ENCODE measurements at regions not wholly inside any gene's neighbourhood (a gene's known extent, or its start where the extent isn't known, plus 50 kb on each side); places are given as distances from the start of the nearest gene placed in this dataset.
"Not testable (repeated sequence)": the region's sequence is repeated elsewhere in the genome, so short reads cannot be mapped to it uniquely, and the experiment has no call there.

DNA sequence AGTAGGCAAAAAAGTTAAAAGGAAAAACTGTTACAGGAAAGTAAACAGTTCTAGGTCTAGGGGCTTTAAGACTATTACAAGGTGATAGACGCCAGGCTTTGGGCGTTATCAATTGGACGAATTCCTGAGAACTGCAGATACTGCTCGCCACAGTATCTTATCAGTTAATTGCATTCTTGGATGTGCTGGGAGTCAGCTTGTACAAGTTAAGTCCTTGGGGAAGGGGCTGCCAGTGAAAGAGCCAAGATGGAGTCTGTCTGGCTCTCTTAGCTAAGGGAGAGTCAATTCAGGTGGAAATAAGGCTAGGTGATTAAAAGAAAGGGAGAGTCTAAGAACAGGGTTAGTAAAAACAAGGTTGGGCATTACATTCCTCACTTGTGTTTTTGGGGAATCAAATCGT lies 90.3 kb upstream of the FAM90A1 start:
- H3K9ac ChIP-seq (ENCODE audit: insufficient read depth in 1 of 2, low read depth in 2 of 2, low read length in 2 of 2); intact Hi-C loops (cut with micrococcal nuclease); H3K4me2 ChIP-seq (ENCODE audit: insufficient read depth, low read length); H4K20me1 ChIP-seq (replicated peaks; ENCODE audit: control insufficient read depth, insufficient read depth, low read length); in situ Hi-C loops (cut with MboI); CTCF ChIA-PET (ENCODE audit: low intra/inter-chr PET ratio); BruUV-seq (replicated peaks); H3K9me1 ChIP-seq (ENCODE audit: control insufficient read depth, insufficient read depth, low read length); POLR2A ChIA-PET; FAIRE-seq; H3K36me3 ChIP-seq (ENCODE audit: control insufficient read depth, insufficient read depth, low read length); H3K27me3 ChIP-seq (ENCODE audit: control insufficient read depth in 2 of 2, insufficient read depth in 2 of 2, low read length in 2 of 2); ATAC-seq; H2AFZ ChIP-seq (ENCODE audit: low read depth, low read length); H3K79me2 ChIP-seq (ENCODE audit: control insufficient read depth, insufficient read depth, low read length); H3K4me3 ChIP-seq; H3K27ac ChIP-seq (ENCODE audit: extremely low read depth, low read depth, low read length); H3K4me1 ChIP-seq (replicated peaks in 1 of 2; ENCODE audit: control insufficient read depth in 2 of 2, insufficient read depth in 2 of 2, low read length in 2 of 2); H3K9me3 ChIP-seq (replicated peaks; ENCODE audit: control insufficient read depth, insufficient read depth, low read depth, low read length); TF ChIP-seq NR4A1 (CRISPR knock-in tag; IDR thresholded peaks at IDR 0.05): not testable (repeated sequence)
- DNase-seq (ENCODE audit: extremely low read depth in 1 of 4, low spot score in 3 of 4), result peak in 1 of 4 experiments; percentile 33
- WGBS (ENCODE audit: insufficient coverage, low coverage, missing lambda C conversion rate), result 4% methylated on average over 4 of the region's 5 CpGs
- TF ChIP-seq, protein P1, sequence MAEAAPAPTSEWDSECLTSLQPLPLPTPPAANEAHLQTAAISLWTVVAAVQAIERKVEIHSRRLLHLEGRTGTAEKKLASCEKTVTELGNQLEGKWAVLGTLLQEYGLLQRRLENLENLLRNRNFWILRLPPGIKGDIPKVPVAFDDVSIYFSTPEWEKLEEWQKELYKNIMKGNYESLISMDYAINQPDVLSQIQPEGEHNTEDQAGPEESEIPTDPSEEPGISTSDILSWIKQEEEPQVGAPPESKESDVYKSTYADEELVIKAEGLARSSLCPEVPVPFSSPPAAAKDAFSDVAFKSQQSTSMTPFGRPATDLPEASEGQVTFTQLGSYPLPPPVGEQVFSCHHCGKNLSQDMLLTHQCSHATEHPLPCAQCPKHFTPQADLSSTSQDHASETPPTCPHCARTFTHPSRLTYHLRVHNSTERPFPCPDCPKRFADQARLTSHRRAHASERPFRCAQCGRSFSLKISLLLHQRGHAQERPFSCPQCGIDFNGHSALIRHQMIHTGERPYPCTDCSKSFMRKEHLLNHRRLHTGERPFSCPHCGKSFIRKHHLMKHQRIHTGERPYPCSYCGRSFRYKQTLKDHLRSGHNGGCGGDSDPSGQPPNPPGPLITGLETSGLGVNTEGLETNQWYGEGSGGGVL (CRISPR knock-in tag; IDR thresholded peaks at IDR 0.05), result peak; percentile 21; the same call in 1 of the 2 replicates
- TF ChIP-seq, protein P2, sequence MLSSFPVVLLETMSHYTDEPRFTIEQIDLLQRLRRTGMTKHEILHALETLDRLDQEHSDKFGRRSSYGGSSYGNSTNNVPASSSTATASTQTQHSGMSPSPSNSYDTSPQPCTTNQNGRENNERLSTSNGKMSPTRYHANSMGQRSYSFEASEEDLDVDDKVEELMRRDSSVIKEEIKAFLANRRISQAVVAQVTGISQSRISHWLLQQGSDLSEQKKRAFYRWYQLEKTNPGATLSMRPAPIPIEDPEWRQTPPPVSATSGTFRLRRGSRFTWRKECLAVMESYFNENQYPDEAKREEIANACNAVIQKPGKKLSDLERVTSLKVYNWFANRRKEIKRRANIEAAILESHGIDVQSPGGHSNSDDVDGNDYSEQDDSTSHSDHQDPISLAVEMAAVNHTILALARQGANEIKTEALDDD (IDR thresholded peaks at IDR 0.05), result 0 out of 2 replicates have a peak, but pooled peaks have one; percentile 10
- TF ChIP-seq DMBX1 (CRISPR knock-in tag; IDR thresholded peaks at IDR 0.05; ENCODE audit: borderline replicate concordance) (peak; percentile 76), TEAD1 (CRISPR knock-in tag; IDR thresholded peaks at IDR 0.05) (peak in 1 of 2 experiments; percentile 76; a peak in 2 of 4 replicates), ARID1B (IDR thresholded peaks at IDR 0.05) (peak; percentile 25; the same call in 1 of the 2 replicates), ZBTB17 (CRISPR knock-in tag; IDR thresholded peaks at IDR 0.05) (peak; percentile 76), CTBP1 (IDR thresholded peaks at IDR 0.05; ENCODE audit: borderline replicate concordance) (peak; percentile 53; the same call in 1 of the 2 replicates), SMAD3 (CRISPR knock-in tag; conservative IDR thresholded peaks at IDR 0.05) (peak; percentile 72; the same call in 1 of the 2 replicates), ZFP1 (CRISPR knock-in tag; IDR thresholded peaks at IDR 0.05) (peak; percentile 69), ZNF583 (CRISPR knock-in tag; IDR thresholded peaks at IDR 0.05) (peak; percentile 88; the same call in 1 of the 2 replicates), NR4A1 (tag; IDR thresholded peaks at IDR 0.05) (peak; percentile 81)
- TF ChIP-seq, protein P3, sequence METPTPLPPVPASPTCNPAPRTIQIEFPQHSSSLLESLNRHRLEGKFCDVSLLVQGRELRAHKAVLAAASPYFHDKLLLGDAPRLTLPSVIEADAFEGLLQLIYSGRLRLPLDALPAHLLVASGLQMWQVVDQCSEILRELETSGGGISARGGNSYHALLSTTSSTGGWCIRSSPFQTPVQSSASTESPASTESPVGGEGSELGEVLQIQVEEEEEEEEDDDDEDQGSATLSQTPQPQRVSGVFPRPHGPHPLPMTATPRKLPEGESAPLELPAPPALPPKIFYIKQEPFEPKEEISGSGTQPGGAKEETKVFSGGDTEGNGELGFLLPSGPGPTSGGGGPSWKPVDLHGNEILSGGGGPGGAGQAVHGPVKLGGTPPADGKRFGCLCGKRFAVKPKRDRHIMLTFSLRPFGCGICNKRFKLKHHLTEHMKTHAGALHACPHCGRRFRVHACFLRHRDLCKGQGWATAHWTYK (CRISPR knock-in tag; IDR thresholded peaks at IDR 0.05), result peak; percentile 93
- TF ChIP-seq, protein P4, sequence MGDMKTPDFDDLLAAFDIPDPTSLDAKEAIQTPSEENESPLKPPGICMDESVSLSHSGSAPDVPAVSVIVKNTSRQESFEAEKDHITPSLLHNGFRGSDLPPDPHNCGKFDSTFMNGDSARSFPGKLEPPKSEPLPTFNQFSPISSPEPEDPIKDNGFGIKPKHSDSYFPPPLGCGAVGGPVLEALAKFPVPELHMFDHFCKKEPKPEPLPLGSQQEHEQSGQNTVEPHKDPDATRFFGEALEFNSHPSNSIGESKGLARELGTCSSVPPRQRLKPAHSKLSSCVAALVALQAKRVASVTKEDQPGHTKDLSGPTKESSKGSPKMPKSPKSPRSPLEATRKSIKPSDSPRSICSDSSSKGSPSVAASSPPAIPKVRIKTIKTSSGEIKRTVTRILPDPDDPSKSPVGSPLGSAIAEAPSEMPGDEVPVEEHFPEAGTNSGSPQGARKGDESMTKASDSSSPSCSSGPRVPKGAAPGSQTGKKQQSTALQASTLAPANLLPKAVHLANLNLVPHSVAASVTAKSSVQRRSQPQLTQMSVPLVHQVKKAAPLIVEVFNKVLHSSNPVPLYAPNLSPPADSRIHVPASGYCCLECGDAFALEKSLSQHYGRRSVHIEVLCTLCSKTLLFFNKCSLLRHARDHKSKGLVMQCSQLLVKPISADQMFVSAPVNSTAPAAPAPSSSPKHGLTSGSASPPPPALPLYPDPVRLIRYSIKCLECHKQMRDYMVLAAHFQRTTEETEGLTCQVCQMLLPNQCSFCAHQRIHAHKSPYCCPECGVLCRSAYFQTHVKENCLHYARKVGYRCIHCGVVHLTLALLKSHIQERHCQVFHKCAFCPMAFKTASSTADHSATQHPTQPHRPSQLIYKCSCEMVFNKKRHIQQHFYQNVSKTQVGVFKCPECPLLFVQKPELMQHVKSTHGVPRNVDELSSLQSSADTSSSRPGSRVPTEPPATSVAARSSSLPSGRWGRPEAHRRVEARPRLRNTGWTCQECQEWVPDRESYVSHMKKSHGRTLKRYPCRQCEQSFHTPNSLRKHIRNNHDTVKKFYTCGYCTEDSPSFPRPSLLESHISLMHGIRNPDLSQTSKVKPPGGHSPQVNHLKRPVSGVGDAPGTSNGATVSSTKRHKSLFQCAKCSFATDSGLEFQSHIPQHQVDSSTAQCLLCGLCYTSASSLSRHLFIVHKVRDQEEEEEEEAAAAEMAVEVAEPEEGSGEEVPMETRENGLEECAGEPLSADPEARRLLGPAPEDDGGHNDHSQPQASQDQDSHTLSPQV (IDR thresholded peaks at IDR 0.05), result peak; percentile 61
